GM12878 (cell line): ENCODE measurements at regions not wholly inside any gene's neighbourhood (a gene's known extent, or its start where the extent isn't known, plus 50 kb on each side); places are given as distances from the start of the nearest gene placed in this dataset.
A peak's percentile ranks its signal among the peaks of the same experiment; 100 is the strongest.

ENCODE experiments used
- CHD1 ChIP-seq: IDR thresholded peaks from 2 replicates; pipeline ENCODE4 v1.6.1; 2012; ENCODE audit warnings: low read depth, low read length, improper control_type of control experiment
- CUX1 ChIP-seq: IDR thresholded peaks from 2 replicates; pipeline ENCODE4 v1.6.1; 2012; ENCODE audit warnings: improper control_type of control experiment, low read depth, low read length; ENCODE audit not compliant: insufficient replicate concordance
- DPF2 ChIP-seq: fragments of 450-650 bp; IDR thresholded peaks from 2 replicates; pipeline ENCODE4 v1.6.1; 2017; ENCODE audit warnings: mild to moderate bottlenecking
- FOXM1 ChIP-seq: IDR thresholded peaks from 2 replicates; pipeline ENCODE4 v1.6.1; 2012; ENCODE audit warnings: low read depth, mild to moderate bottlenecking, inconsistent platforms, low read length, moderate library complexity
- HDAC6 ChIP-seq: fragments of 200-600 bp; sonication (generic); IDR thresholded peaks from one replicate; pipeline ENCODE4 v1.8.0; 2017; ENCODE audit warnings: antibody characterized with exemption; ENCODE audit not compliant: unreplicated experiment
- HDGF ChIP-seq: fragments of 450-650 bp; IDR thresholded peaks from 2 replicates; pipeline ENCODE4 v1.6.1; 2016; ENCODE audit warnings: antibody characterized with exemption
- IKZF1 ChIP-seq: fragments of 450-650 bp; conservative IDR thresholded peaks from 2 replicates; pipeline ENCODE4 v1.6.1; 2017; ENCODE audit warnings: antibody characterized with exemption, mild to moderate bottlenecking
- KAT2A ChIP-seq: conservative IDR thresholded peaks from 2 replicates; pipeline ENCODE4 v1.6.1; 2011; ENCODE audit warnings: low read depth, low read length; ENCODE audit not compliant: control insufficient read depth
- PAX5 ChIP-seq: IDR thresholded peaks from 2 replicates; pipeline ENCODE4 v1.6.1; 2011; ENCODE audit warnings: low read depth, low read length, borderline replicate concordance
- PAX8 ChIP-seq: fragments of 450-650 bp; IDR thresholded peaks from 2 replicates; pipeline ENCODE4 v1.6.1; 2017; ENCODE audit warnings: mild to moderate bottlenecking, moderate library complexity
- POLR2AphosphoS2 ChIP-seq: IDR thresholded peaks from 2 replicates; pipeline ENCODE4 v1.6.1; 2011; ENCODE audit warnings: low read depth, mild to moderate bottlenecking, low read length, improper control_type of control experiment, moderate library complexity
- POU2F2 ChIP-seq: IDR thresholded peaks from 3 replicates; pipeline ENCODE4 v1.6.1; 2011; ENCODE audit warnings: low read depth, mild to moderate bottlenecking, low read length, borderline replicate concordance
- RBBP5 ChIP-seq: fragments of 200-600 bp; sonication (generic); conservative IDR thresholded peaks from 2 replicates; pipeline ENCODE4 v1.6.1; 2016
- SIX5 ChIP-seq: IDR thresholded peaks from 2 replicates; pipeline ENCODE4 v1.6.1; 2011; ENCODE audit warnings: mild to moderate bottlenecking, low read depth, low read length, moderate library complexity; ENCODE audit not compliant: severe bottlenecking
- STAT3 ChIP-seq: IDR thresholded peaks from 2 replicates; pipeline ENCODE4 v1.6.1; 2011; ENCODE audit warnings: low read depth, low read length, improper control_type of control experiment
- ZNF274 ChIP-seq: IDR thresholded peaks from one replicate; pipeline ENCODE4 v1.8.0; 2011; ENCODE audit not compliant: insufficient read length, insufficient read depth
- TF ChIP-seq, protein P1 (sequence below): fragments of 150-350 bp; IDR thresholded peaks from 2 replicates; pipeline ENCODE4 v1.6.1; 2016; ENCODE audit warnings: low read depth, low read length
- TF ChIP-seq, protein P2 (sequence below): fragments of 150-350 bp; IDR thresholded peaks from 2 replicates; pipeline ENCODE4 v1.6.1; 2014; ENCODE audit warnings: mild to moderate bottlenecking, low read depth, low read length
- TF ChIP-seq, protein P3 (sequence below): fragments of 450-650 bp; formaldehyde crosslinking; IDR thresholded peaks from 2 replicates; pipeline ENCODE4 v1.4.0; 2020; ENCODE audit warnings: mild to moderate bottlenecking, moderate library complexity

- TF ChIP-seq SIX5 (no peak), ZNF274 (no peak), DPF2 (no peak), POU2F2 (no peak), CHD1 (no peak), RBBP5 (no peak), STAT3 (no peak), CUX1 (no peak), FOXM1 (peak; percentile 93; the same call in 1 of the 2 replicates), PAX8 (no peak), PAX5 (no peak), KAT2A (no peak), IKZF1 (peak; percentile 57), HDAC6 (no peak), HDGF (no peak), POLR2AphosphoS2 (no peak)
- TF ChIP-seq, protein P1, sequence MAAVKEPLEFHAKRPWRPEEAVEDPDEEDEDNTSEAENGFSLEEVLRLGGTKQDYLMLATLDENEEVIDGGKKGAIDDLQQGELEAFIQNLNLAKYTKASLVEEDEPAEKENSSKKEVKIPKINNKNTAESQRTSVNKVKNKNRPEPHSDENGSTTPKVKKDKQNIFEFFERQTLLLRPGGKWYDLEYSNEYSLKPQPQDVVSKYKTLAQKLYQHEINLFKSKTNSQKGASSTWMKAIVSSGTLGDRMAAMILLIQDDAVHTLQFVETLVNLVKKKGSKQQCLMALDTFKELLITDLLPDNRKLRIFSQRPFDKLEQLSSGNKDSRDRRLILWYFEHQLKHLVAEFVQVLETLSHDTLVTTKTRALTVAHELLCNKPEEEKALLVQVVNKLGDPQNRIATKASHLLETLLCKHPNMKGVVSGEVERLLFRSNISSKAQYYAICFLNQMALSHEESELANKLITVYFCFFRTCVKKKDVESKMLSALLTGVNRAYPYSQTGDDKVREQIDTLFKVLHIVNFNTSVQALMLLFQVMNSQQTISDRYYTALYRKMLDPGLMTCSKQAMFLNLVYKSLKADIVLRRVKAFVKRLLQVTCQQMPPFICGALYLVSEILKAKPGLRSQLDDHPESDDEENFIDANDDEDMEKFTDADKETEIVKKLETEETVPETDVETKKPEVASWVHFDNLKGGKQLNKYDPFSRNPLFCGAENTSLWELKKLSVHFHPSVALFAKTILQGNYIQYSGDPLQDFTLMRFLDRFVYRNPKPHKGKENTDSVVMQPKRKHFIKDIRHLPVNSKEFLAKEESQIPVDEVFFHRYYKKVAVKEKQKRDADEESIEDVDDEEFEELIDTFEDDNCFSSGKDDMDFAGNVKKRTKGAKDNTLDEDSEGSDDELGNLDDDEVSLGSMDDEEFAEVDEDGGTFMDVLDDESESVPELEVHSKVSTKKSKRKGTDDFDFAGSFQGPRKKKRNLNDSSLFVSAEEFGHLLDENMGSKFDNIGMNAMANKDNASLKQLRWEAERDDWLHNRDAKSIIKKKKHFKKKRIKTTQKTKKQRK = no peak
- TF ChIP-seq, protein P2, sequence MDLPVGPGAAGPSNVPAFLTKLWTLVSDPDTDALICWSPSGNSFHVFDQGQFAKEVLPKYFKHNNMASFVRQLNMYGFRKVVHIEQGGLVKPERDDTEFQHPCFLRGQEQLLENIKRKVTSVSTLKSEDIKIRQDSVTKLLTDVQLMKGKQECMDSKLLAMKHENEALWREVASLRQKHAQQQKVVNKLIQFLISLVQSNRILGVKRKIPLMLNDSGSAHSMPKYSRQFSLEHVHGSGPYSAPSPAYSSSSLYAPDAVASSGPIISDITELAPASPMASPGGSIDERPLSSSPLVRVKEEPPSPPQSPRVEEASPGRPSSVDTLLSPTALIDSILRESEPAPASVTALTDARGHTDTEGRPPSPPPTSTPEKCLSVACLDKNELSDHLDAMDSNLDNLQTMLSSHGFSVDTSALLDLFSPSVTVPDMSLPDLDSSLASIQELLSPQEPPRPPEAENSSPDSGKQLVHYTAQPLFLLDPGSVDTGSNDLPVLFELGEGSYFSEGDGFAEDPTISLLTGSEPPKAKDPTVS = no peak
- TF ChIP-seq, protein P3, sequence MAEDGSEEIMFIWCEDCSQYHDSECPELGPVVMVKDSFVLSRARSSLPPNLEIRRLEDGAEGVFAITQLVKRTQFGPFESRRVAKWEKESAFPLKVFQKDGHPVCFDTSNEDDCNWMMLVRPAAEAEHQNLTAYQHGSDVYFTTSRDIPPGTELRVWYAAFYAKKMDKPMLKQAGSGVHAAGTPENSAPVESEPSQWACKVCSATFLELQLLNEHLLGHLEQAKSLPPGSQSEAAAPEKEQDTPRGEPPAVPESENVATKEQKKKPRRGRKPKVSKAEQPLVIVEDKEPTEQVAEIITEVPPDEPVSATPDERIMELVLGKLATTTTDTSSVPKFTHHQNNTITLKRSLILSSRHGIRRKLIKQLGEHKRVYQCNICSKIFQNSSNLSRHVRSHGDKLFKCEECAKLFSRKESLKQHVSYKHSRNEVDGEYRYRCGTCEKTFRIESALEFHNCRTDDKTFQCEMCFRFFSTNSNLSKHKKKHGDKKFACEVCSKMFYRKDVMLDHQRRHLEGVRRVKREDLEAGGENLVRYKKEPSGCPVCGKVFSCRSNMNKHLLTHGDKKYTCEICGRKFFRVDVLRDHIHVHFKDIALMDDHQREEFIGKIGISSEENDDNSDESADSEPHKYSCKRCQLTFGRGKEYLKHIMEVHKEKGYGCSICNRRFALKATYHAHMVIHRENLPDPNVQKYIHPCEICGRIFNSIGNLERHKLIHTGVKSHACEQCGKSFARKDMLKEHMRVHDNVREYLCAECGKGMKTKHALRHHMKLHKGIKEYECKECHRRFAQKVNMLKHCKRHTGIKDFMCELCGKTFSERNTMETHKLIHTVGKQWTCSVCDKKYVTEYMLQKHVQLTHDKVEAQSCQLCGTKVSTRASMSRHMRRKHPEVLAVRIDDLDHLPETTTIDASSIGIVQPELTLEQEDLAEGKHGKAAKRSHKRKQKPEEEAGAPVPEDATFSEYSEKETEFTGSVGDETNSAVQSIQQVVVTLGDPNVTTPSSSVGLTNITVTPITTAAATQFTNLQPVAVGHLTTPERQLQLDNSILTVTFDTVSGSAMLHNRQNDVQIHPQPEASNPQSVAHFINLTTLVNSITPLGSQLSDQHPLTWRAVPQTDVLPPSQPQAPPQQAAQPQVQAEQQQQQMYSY (CRISPR knock-in tag) = no peak
Measured at GRCh38 chr3:82293867-82294266, 532.4 kb upstream of the GBE1 start (continued).
